H1 (cell line): ENCODE measurements at regions not wholly inside any gene's neighbourhood (a gene's known extent, or its start where the extent isn't known, plus 50 kb on each side); places are given as distances from the start of the nearest gene placed in this dataset.

Experiments used
- CTCF ChIA-PET: fragments of 300-600 bp; sonication (Branson Sonifier 250); formaldehyde crosslinking; loops from one replicate; lab custom pipeline; 2021; ENCODE audit not compliant: partially characterized antibody; lab: Charles Lee
- POLR2A ChIA-PET: fragments of 300-600 bp; sonication (Branson Sonifier 250); formaldehyde crosslinking; loops from one replicate; lab custom pipeline; 2021; ENCODE audit warnings: inconsistent platforms; ENCODE audit not compliant: partially characterized antibody; lab: Charles Lee
- DNase-seq, 2 experiments: peaks; one replicate each; pipeline versions ENCODE4 v3.0.0 to v3.0.0-alpha.2; 2010 to 2022; ENCODE audit warnings: low spot score in 2 of 2, low read depth in 1 of 2, mixed read lengths in 1 of 2
- FAIRE-seq: peaks from 2 replicates; lab custom pipeline; 2011; peaks lifted over from hg19 to GRCh38; lab: Jason Lieb, UNC
- H2AFZ ChIP-seq: 2 replicates; pipeline ENCODE4 v1.8.1; 2012; ENCODE audit warnings: low read length, inconsistent platforms
- H2AK5ac ChIP-seq: 2 replicates; pipeline ENCODE4 v1.6.1; 2013; ENCODE audit warnings: low read depth, low read length
- H2BK120ac ChIP-seq: replicated peaks from 2 replicates; pipeline ENCODE3; 2013; ENCODE audit warnings: low read depth, low read length, inconsistent platforms
- H2BK12ac ChIP-seq: 2 replicates; pipeline ENCODE4 v1.6.1; 2013; ENCODE audit warnings: low read depth, low read length
- H2BK15ac ChIP-seq: 2 replicates; pipeline ENCODE4 v1.6.1; 2013; ENCODE audit warnings: low read length
- H2BK20ac ChIP-seq: 2 replicates; pipeline ENCODE4 v1.6.1; 2013; ENCODE audit warnings: low read length
- H2BK5ac ChIP-seq: 2 replicates; pipeline ENCODE4 v1.6.1; 2013; ENCODE audit warnings: low read depth, low read length
- H3K14ac ChIP-seq: 2 replicates; pipeline ENCODE4 v1.6.1; 2013; ENCODE audit warnings: inconsistent platforms; ENCODE audit not compliant: insufficient read length
- H3K18ac ChIP-seq: 2 replicates; pipeline ENCODE4 v1.6.1; 2013; ENCODE audit warnings: low read length; ENCODE audit errors: extremely low read depth
- H3K23ac ChIP-seq: 2 replicates; pipeline ENCODE4 v1.6.1; 2013; ENCODE audit warnings: inconsistent platforms; ENCODE audit not compliant: insufficient read length
- H3K23me2 ChIP-seq: 2 replicates; pipeline ENCODE4 v1.6.1; 2013; ENCODE audit warnings: low read depth, low read length
- H3K27ac ChIP-seq: 2 replicates; pipeline ENCODE4 v1.6.1; 2011; ENCODE audit warnings: low read depth, low read length, inconsistent platforms
- H3K27me3 ChIP-seq, 4 experiments: replicated peaks in 1 of 4; 1 replicate in 1 of 4; 2 replicates in 3 of 4; pipeline versions ENCODE4 v1.6.1 to v1.8.1; 2011 to 2013; ENCODE audit warnings: low read length in 3 of 4, mild to moderate bottlenecking in 3 of 4, inconsistent platforms in 2 of 4, mixed read lengths in 2 of 4, moderate library complexity in 1 of 4; ENCODE audit not compliant: control insufficient read depth in 3 of 4, insufficient read depth in 3 of 4; ENCODE audit errors: extremely low read depth in 1 of 4
- H3K36me3 ChIP-seq, 4 experiments: 2 replicates each; pipeline versions ENCODE4 v1.6.1 to v1.8.1; 2011 to 2013; ENCODE audit warnings: mild to moderate bottlenecking in 4 of 4, low read length in 3 of 4, moderate library complexity in 2 of 4, control low read depth in 1 of 4, inconsistent platforms in 1 of 4; ENCODE audit not compliant: insufficient read depth in 4 of 4, control insufficient read depth in 2 of 4
- H3K4ac ChIP-seq: replicated peaks from 2 replicates; pipeline ENCODE3; 2013; ENCODE audit warnings: low read length, low read depth, mixed read lengths, inconsistent platforms; ENCODE audit not compliant: insufficient read length
- H3K4me1 ChIP-seq, 4 experiments: replicated peaks in 1 of 4; 1 replicate in 1 of 4; 2 replicates in 3 of 4; pipeline versions ENCODE4 v1.6.1 to v1.8.1; 2011 to 2013; ENCODE audit warnings: low read length in 3 of 4, inconsistent platforms in 2 of 4, mixed read lengths in 1 of 4; ENCODE audit not compliant: insufficient read depth in 4 of 4, control insufficient read depth in 3 of 4
- H3K4me2 ChIP-seq, 2 experiments: 2 replicates each; pipeline versions ENCODE4 v1.6.1 to v1.8.1; 2011 to 2013; ENCODE audit warnings: low read depth in 2 of 2, low read length in 2 of 2, control low read depth in 1 of 2, inconsistent platforms in 1 of 2, mild to moderate bottlenecking in 1 of 2; ENCODE audit not compliant: insufficient read depth in 1 of 2
- H3K4me3 ChIP-seq, 4 experiments: fragments of 200-600, 300-600 bp in 1 of 4; sonication (generic), shearing (Covaris generic), sonication (Bioruptor Twin) in 1 of 4; 2 replicates each; pipeline versions ENCODE4 v1.5.1 to v1.8.1; 2011 to 2016; ENCODE audit warnings: low read length in 4 of 4, low read depth in 3 of 4, control low read depth in 2 of 4, inconsistent platforms in 2 of 4, mild to moderate bottlenecking in 2 of 4, mixed read lengths in 1 of 4, moderate library complexity in 1 of 4; ENCODE audit not compliant: insufficient read depth in 2 of 4; ENCODE audit errors: extremely low read depth in 1 of 4
- H3K56ac ChIP-seq: replicated peaks from 2 replicates; pipeline ENCODE3; 2013; ENCODE audit warnings: low read depth, mild to moderate bottlenecking, mixed read lengths, low read length, inconsistent platforms; ENCODE audit not compliant: insufficient read length
- H3K79me1 ChIP-seq: 2 replicates; pipeline ENCODE4 v1.6.1; 2013; ENCODE audit warnings: low read depth, low read length, control low read depth
- H3K79me2 ChIP-seq, 2 experiments: 2 replicates each; pipeline versions ENCODE4 v1.6.1 to v1.8.1; 2012 to 2013; ENCODE audit warnings: low read length in 2 of 2, mild to moderate bottlenecking in 2 of 2, inconsistent platforms in 1 of 2; ENCODE audit not compliant: insufficient read depth in 2 of 2, control insufficient read depth in 1 of 2
- H3K9ac ChIP-seq, 4 experiments: replicated peaks in 1 of 4; 1 replicate in 1 of 4; 2 replicates in 3 of 4; pipeline versions ENCODE4 v1.6.1 to v1.8.1; 2011 to 2013; ENCODE audit warnings: low read depth in 3 of 4, low read length in 3 of 4, control low read depth in 2 of 4, mild to moderate bottlenecking in 2 of 4, moderate library complexity in 2 of 4, inconsistent platforms in 1 of 4; ENCODE audit errors: extremely low read depth in 1 of 4
- H3K9me3 ChIP-seq, 2 experiments: 2 replicates each; pipeline versions ENCODE4 v1.6.1 to v1.8.1; 2012 to 2013; ENCODE audit warnings: mild to moderate bottlenecking in 2 of 2, moderate library complexity in 2 of 2, control low read depth in 1 of 2, inconsistent platforms in 1 of 2, low read depth in 1 of 2, low read length in 1 of 2, mixed read lengths in 1 of 2; ENCODE audit not compliant: insufficient read depth in 2 of 2
- H4K20me1 ChIP-seq, 2 experiments: replicated peaks in 1 of 2; 2 replicates each; pipeline versions ENCODE3 to v1.8.1; 2011 to 2013; ENCODE audit warnings: inconsistent platforms in 2 of 2, low read length in 2 of 2, mild to moderate bottlenecking in 1 of 2; ENCODE audit not compliant: insufficient read depth in 2 of 2, control insufficient read depth in 1 of 2
- H4K5ac ChIP-seq: 2 replicates; pipeline ENCODE4 v1.6.1; 2013; ENCODE audit warnings: low read length, low read depth, mixed read lengths, inconsistent platforms; ENCODE audit not compliant: insufficient read length
- H4K8ac ChIP-seq: 2 replicates; pipeline ENCODE4 v1.8.0; 2013; ENCODE audit warnings: mild to moderate bottlenecking, moderate library complexity, low read length, inconsistent platforms; ENCODE audit not compliant: insufficient read depth; ENCODE audit errors: extremely low read depth
- H4K91ac ChIP-seq: replicated peaks from 2 replicates; pipeline ENCODE3; 2013; ENCODE audit warnings: low read length, mixed read lengths, inconsistent platforms; ENCODE audit not compliant: insufficient read length
- NRF1 ChIP-seq: IDR thresholded peaks from 2 replicates; pipeline ENCODE4 v1.6.1; 2011; ENCODE audit warnings: mild to moderate bottlenecking, low read depth, low read length, improper control_type of control experiment
- SRF ChIP-seq: IDR thresholded peaks from 2 replicates; pipeline ENCODE4 v1.6.1; 2011; ENCODE audit warnings: mild to moderate bottlenecking, low read depth, low read length, moderate library complexity
- WGBS, 2 experiments: shearing (Covaris generic) in 1 of 2; methylation state at CpG; one replicate each; pipeline versions ENCODE4 v1.1.6 to v1.1.7; 2013 to 2015; ENCODE audit warnings: low lambda C conversion rate in 2 of 2, mixed read lengths in 2 of 2, inconsistent platforms in 1 of 2, low coverage in 1 of 2, missing lambda C conversion rate in 1 of 2; ENCODE audit not compliant: insufficient replicate concordance in 2 of 2, insufficient coverage in 1 of 2, insufficient read length in 1 of 2; ENCODE audit errors: extremely low coverage in 1 of 2, missing lambda C conversion rate in 1 of 2; 5-methylcytosine and 5-hydroxymethylcytosine counted together

- H3K23me2 ChIP-seq, result no peaks in the 10 kb centered on the region
- no peak overlapping the region for H2BK20ac ChIP-seq
- H3K79me1 ChIP-seq, result no peaks in the 10 kb centered on the region
- H3K56ac ChIP-seq, result no peak overlapping the region
- no peaks in the 10 kb centered on the region for H3K79me2 ChIP-seq
- no peak overlapping the region for H2BK120ac ChIP-seq
- no peaks in the 10 kb centered on the region for H3K36me3 ChIP-seq
- H3K4ac ChIP-seq, result no peak overlapping the region
- no peak overlapping the region for H4K91ac ChIP-seq
- H4K8ac ChIP-seq, result no peak overlapping the region
- no peak overlapping the region for H3K9ac ChIP-seq
- H2BK5ac ChIP-seq, result no peak overlapping the region
- H3K4me2 ChIP-seq, result no peak overlapping the region
- no peak for FAIRE-seq
- CTCF ChIA-PET, result interaction anchor here (1.8 kb wide), 1 partner anchor 268 kb away, joined by 4 read pairs; no protein-coding TSS in a partner anchor
- no peaks in the 10 kb centered on the region for H4K20me1 ChIP-seq
- H3K14ac ChIP-seq, result no peak overlapping the region
- H3K23ac ChIP-seq, result no peak overlapping the region
- no peak overlapping the region for H3K4me3 ChIP-seq
- no peak overlapping the region for H3K27ac ChIP-seq
- no peaks in the 10 kb centered on the region for H3K9me3 ChIP-seq
- H3K27me3 ChIP-seq, result no peaks in the 10 kb centered on the region
- H2BK12ac ChIP-seq, result no peak overlapping the region
- no peaks in the 10 kb centered on the region; a peak in 1 of 7 replicates for H3K4me1 ChIP-seq
- 100% methylated on average over 2 of the region's 2 CpGs; no CpG with 5 or more reads in 1 of the 2 experiments for WGBS, 2 experiments
- no peak for DNase-seq
- no peak overlapping the region for H2AK5ac ChIP-seq
- POLR2A ChIA-PET, result no interaction called here
- no peak overlapping the region for H2BK15ac ChIP-seq
- TF ChIP-seq SRF (peak; percentile 48; the same call in 1 of the 2 replicates), NRF1 (no peak)
- no peak overlapping the region for H4K5ac ChIP-seq
- no peak overlapping the region for H3K18ac ChIP-seq
- peak overlapping the region; percentile 96 for H2AFZ ChIP-seq
Observed at GRCh38 chr4:116866106-116866505, 219.3 kb downstream of the TRAM1L1 start.
